ENCODE measurements at regions not wholly inside any gene's neighbourhood (a gene's known extent, or its start where the extent isn't known, plus 50 kb on each side); places are given as distances from the start of the nearest gene placed in this dataset.

GRCh38 chr3:72553298-72553697 is 294.9 kb downstream of the SHQ1 start:
- Histone ChIP-seq H3K4me3 (no peak overlapping the region), H3K27me3 (ENCODE audit: control insufficient read depth in 3 of 3, insufficient read depth in 3 of 3, low read length in 2 of 3) (no peaks in the 10 kb centered on the region), H3K9ac (ENCODE audit: insufficient read depth in 1 of 2, low read length in 2 of 2) (no peak overlapping the region), H3K36me3 (ENCODE audit: control insufficient read depth in 4 of 4, insufficient read depth in 4 of 4, low read length in 4 of 4) (no peaks in the 10 kb centered on the region), H3K4me1 (ENCODE audit: control insufficient read depth in 5 of 5, insufficient read depth in 5 of 5, low read length in 5 of 5) (no peaks in the 10 kb centered on the region), H3K27ac (ENCODE audit: low read depth in 1 of 2, low read length in 1 of 2) (no peak overlapping the region), H3K9me3 (ENCODE audit: control insufficient read depth in 4 of 4, insufficient read depth in 3 of 4, low read length in 3 of 4) (peaks cover 0 to 5% (median 1%) of the 10 kb centered on the region in 4 donors)
- WGBS, 2 donors = 63 to 65% methylated on average over 4 of the region's 4 CpGs
- ATAC-seq (ENCODE audit: insufficient read depth, low FRiP score) (no peak), DNase-seq (no peak)
- TF ChIP-seq CTCF (IDR thresholded peaks at IDR 0.05; ENCODE audit: control extremely low read depth, extremely low read depth) = no peak

GRCh38 chr3:72550582-72551262 is 297.5 kb downstream of the SHQ1 start:
- Histone ChIP-seq H3K36me3 (ENCODE audit: control insufficient read depth in 4 of 4, insufficient read depth in 4 of 4, low read length in 4 of 4) (no peaks in the 10 kb centered on the region), H3K27me3 (ENCODE audit: control insufficient read depth in 3 of 3, insufficient read depth in 3 of 3, low read length in 2 of 3) (no peaks in the 10 kb centered on the region), H3K9ac (ENCODE audit: insufficient read depth in 1 of 2, low read length in 2 of 2) (no peak overlapping the region), H3K9me3 (ENCODE audit: control insufficient read depth in 4 of 4, insufficient read depth in 3 of 4, low read length in 3 of 4) (peaks cover 0 to 2% (median under 1%) of the 10 kb centered on the region in 4 donors), H3K4me3 (no peak overlapping the region), H3K27ac (ENCODE audit: low read depth in 1 of 2, low read length in 1 of 2) (no peak overlapping the region), H3K4me1 (ENCODE audit: control insufficient read depth in 5 of 5, insufficient read depth in 5 of 5, low read length in 5 of 5) (no peaks in the 10 kb centered on the region)
- 97 to 98% methylated on average over 4 of the region's 4 CpGs for WGBS, 2 donors
- DNase-seq (no peak), ATAC-seq (ENCODE audit: insufficient read depth, low FRiP score) (no peak)
- no peak for TF ChIP-seq CTCF (IDR thresholded peaks at IDR 0.05; ENCODE audit: control extremely low read depth, extremely low read depth)

GRCh38 chr3:72549761-72550581 is 298.3 kb downstream of the SHQ1 start:
- Histone ChIP-seq H3K27me3 (ENCODE audit: control insufficient read depth in 3 of 3, insufficient read depth in 3 of 3, low read length in 2 of 3) (no peaks in the 10 kb centered on the region), H3K36me3 (ENCODE audit: control insufficient read depth in 4 of 4, insufficient read depth in 4 of 4, low read length in 4 of 4) (no peaks in the 10 kb centered on the region), H3K27ac (ENCODE audit: low read depth in 1 of 2, low read length in 1 of 2) (no peak overlapping the region), H3K9me3 (ENCODE audit: control insufficient read depth in 4 of 4, insufficient read depth in 3 of 4, low read length in 3 of 4) (no peaks in the 10 kb centered on the region), H3K9ac (ENCODE audit: insufficient read depth in 1 of 2, low read length in 2 of 2) (no peak overlapping the region), H3K4me3 (no peak overlapping the region), H3K4me1 (ENCODE audit: control insufficient read depth in 5 of 5, insufficient read depth in 5 of 5, low read length in 5 of 5) (no peaks in the 10 kb centered on the region)
- TF ChIP-seq CTCF (IDR thresholded peaks at IDR 0.05; ENCODE audit: control extremely low read depth, extremely low read depth) = no peak
- WGBS, 2 donors = 74 to 79% methylated on average over 12 of the region's 12 CpGs
- no peak for DNase-seq
- no peak for ATAC-seq (ENCODE audit: insufficient read depth, low FRiP score)
